Panc1 (cell line): ENCODE measurements at regions not wholly inside any gene's neighbourhood (a gene's known extent, or its start where the extent isn't known, plus 50 kb on each side); places are given as distances from the start of the nearest gene placed in this dataset.

Experiments used
- ATAC-seq: fragments of 200-7000 bp; cut with Tn5 transposase; 2 replicates; pipeline ENCODE4 v1.9.1; 2020; ENCODE audit warnings: mild to moderate bottlenecking, moderate library complexity
- BruUV-seq: library from RNA; stranded (reverse); fragments of 400-500 nt; replicated peaks from 2 replicates; lab custom pipeline; 2021; lab: Mats Ljungman, UMichigan
- CTCF ChIA-PET: fragments of 300-600 bp; sonication (Branson Sonifier 250); formaldehyde crosslinking; loops from one replicate; lab custom pipeline; 2022; ENCODE audit warnings: antibody characterized with exemption; lab: Charles Lee
- POLR2A ChIA-PET: fragments of 300-600 bp; sonication (Branson Sonifier 250); formaldehyde crosslinking; loops from one replicate; lab custom pipeline; 2022; ENCODE audit warnings: antibody characterized with exemption; lab: Charles Lee
- DNase-seq: peaks from one replicate; pipeline ENCODE4 v3.0.0-alpha.2; 2010; ENCODE audit warnings: low read depth, low spot score
- H3K27ac ChIP-seq: 2 replicates; pipeline ENCODE4 v1.5.1; 2011; ENCODE audit warnings: mild to moderate bottlenecking, low read length, inconsistent platforms
- H3K27me3 ChIP-seq: fragments of 200-500 bp; sonication (Bioruptor generic); 2 replicates; pipeline ENCODE4 v1.6.0; 2014; ENCODE audit warnings: low read length, inconsistent platforms; ENCODE audit not compliant: control insufficient read depth, insufficient read depth
- H3K36me3 ChIP-seq: fragments of 200-500 bp; sonication (Bioruptor generic); 2 replicates; pipeline ENCODE4 v1.5.1; 2014; ENCODE audit warnings: inconsistent platforms, mild to moderate bottlenecking, low read length, moderate library complexity; ENCODE audit not compliant: control insufficient read depth, insufficient read depth
- H3K4me1 ChIP-seq: 2 replicates; pipeline ENCODE4 v1.5.1; 2011; ENCODE audit warnings: inconsistent platforms, mild to moderate bottlenecking, low read length, moderate library complexity; ENCODE audit not compliant: control insufficient read depth, insufficient read depth
- H3K4me3 ChIP-seq, 2 experiments: 2 replicates each; pipeline ENCODE4 v1.5.1; 2011 to 2012; ENCODE audit warnings: low read depth in 2 of 2, low read length in 2 of 2, mild to moderate bottlenecking in 2 of 2, inconsistent platforms in 1 of 2, moderate library complexity in 1 of 2
- H3K9me3 ChIP-seq: fragments of 200-500 bp; sonication (Bioruptor generic); 2 replicates; pipeline ENCODE4 v1.5.1; 2014; ENCODE audit warnings: low read depth, mild to moderate bottlenecking, inconsistent platforms, low read length, moderate library complexity; ENCODE audit not compliant: control insufficient read depth, insufficient read depth
- CTCF ChIP-seq: fragments of 450-650 bp; IDR thresholded peaks from 2 replicates; pipeline ENCODE4 v1.5.1; 2017; ENCODE audit warnings: mild to moderate bottlenecking
- POLR2AphosphoS5 ChIP-seq: IDR thresholded peaks from 2 replicates; pipeline ENCODE4 v1.6.1; 2012; ENCODE audit warnings: mild to moderate bottlenecking, low read depth, low read length, moderate library complexity
- REST ChIP-seq, 2 experiments: IDR thresholded peaks; 2 replicates each; pipeline ENCODE4 v1.6.1; 2011 to 2012; ENCODE audit warnings: low read depth in 2 of 2, control low read depth in 1 of 2, low read length in 1 of 2, mild to moderate bottlenecking in 1 of 2, moderate library complexity in 1 of 2; ENCODE audit not compliant: insufficient read depth in 1 of 2
- SIN3A ChIP-seq: IDR thresholded peaks from 2 replicates; pipeline ENCODE4 v1.6.1; 2012; ENCODE audit warnings: low read depth, mild to moderate bottlenecking, low read length, moderate library complexity, borderline replicate concordance; ENCODE audit not compliant: insufficient read depth
- TCF7L2 ChIP-seq: IDR thresholded peaks from 2 replicates; pipeline ENCODE4 v1.6.1; 2011; ENCODE audit warnings: mild to moderate bottlenecking, low read depth, low read length, inconsistent platforms
- in situ Hi-C: cut with HindIII; loops from 2 replicates; pipeline ENCODE4 v1.10.0; 2016; ENCODE audit warnings: low sequenced_read_pairs, low pct_unique_long_range_greater_than_20kb
- intact Hi-C: fragments of 100-400 bp; cut with micrococcal nuclease; formaldehyde crosslinking; loops from one replicate; pipeline ENCODE4 v1.10.0; 2022; ENCODE audit not compliant: unreplicated experiment

GRCh38 chr1:193703655-193704054, 517.2 kb upstream of the B3GALT2 start:
- Histone ChIP-seq H3K36me3 (no peaks in the 10 kb centered on the region), H3K4me1 (no peaks in the 10 kb centered on the region), H3K27me3 (no peaks in the 10 kb centered on the region), H3K27ac (no peak overlapping the region), H3K4me3 (no peak overlapping the region), H3K9me3 (no peaks in the 10 kb centered on the region)
- intact Hi-C loops: no loop called here
- ChIA-PET CTCF (no interaction called here), POLR2A (no interaction called here)
- ATAC-seq (no peak), DNase-seq (no peak)
- no peak for TF ChIP-seq CTCF
- TF ChIP-seq REST (IDR thresholded peaks at IDR 0.05; ENCODE audit: insufficient read depth in 1 of 2, low read depth in 2 of 2, low read length in 1 of 2): no peak
- TF ChIP-seq POLR2AphosphoS5: no peak
- no peak for TF ChIP-seq TCF7L2
- no peak for TF ChIP-seq SIN3A
- no TSS peak for BruUV-seq
- in situ Hi-C loops: no loop called here

DNA sequence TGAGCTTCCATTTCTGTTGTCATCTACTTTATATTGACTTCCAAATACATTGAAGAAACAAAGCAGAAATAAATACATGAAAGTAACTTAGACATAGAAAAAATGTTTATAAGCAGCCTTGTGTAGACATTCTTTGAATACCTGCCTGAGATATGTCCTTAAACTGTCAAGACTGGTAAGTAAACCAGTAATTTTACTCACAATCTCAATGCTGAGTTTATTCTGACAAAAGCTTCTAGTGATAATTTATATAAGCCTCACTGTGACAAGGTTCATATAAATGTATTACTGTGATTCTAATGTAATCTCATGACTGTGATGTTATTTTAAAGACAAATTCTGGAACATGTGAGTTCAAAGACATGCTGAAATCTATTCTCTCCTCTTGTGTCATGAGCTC, 516.7 kb upstream of the B3GALT2 start:
- BruUV-seq: no TSS peak
- CTCF ChIA-PET: no interaction called here
- Histone ChIP-seq H3K27ac (no peak overlapping the region), H3K36me3 (no peaks in the 10 kb centered on the region), H3K4me3 (no peak overlapping the region), H3K27me3 (no peaks in the 10 kb centered on the region), H3K4me1 (no peaks in the 10 kb centered on the region), H3K9me3 (no peaks in the 10 kb centered on the region)
- in situ Hi-C loops (no loop called here), intact Hi-C loops (no loop called here)
- ATAC-seq (no peak), DNase-seq (no peak)
- no peak for TF ChIP-seq CTCF
- no peak for TF ChIP-seq TCF7L2
- no peak for TF ChIP-seq POLR2AphosphoS5
- TF ChIP-seq SIN3A: no peak
- no peak for TF ChIP-seq REST (IDR thresholded peaks at IDR 0.05; ENCODE audit: insufficient read depth in 1 of 2, low read depth in 2 of 2, low read length in 1 of 2)
- POLR2A ChIA-PET: no interaction called here
